Suprapubic skin (tissue), 4 donors: ENCODE measurements at regions not wholly inside any gene's neighbourhood (a gene's known extent, or its start where the extent isn't known, plus 50 kb on each side); places are given as distances from the start of the nearest gene placed in this dataset.

Source experiments
- DNase-seq, 2 donors: peaks; one replicate each; pipeline ENCODE4 v3.0.0-alpha.2; 2019; ENCODE audit warnings: low spot score in 2 of 2
- H3K27ac ChIP-seq: fragments of 200-600 bp; sonication (generic); one replicate; pipeline ENCODE4 v1.5.1; 2019
- H3K27me3 ChIP-seq: fragments of 200-600 bp; sonication (generic); one replicate; pipeline ENCODE4 v1.5.1; 2019
- H3K36me3 ChIP-seq: fragments of 200-600 bp; sonication (generic); one replicate; pipeline ENCODE4 v1.5.1; 2019
- H3K4me1 ChIP-seq: fragments of 200-600 bp; sonication (generic); one replicate; pipeline ENCODE4 v1.5.1; 2019
- H3K4me3 ChIP-seq: fragments of 200-600 bp; sonication (generic); one replicate; pipeline ENCODE4 v1.5.1; 2019; ENCODE audit warnings: mild to moderate bottlenecking
- H3K9me3 ChIP-seq: fragments of 200-600 bp; sonication (generic); one replicate; pipeline ENCODE4 v1.5.1; 2019
- EP300 ChIP-seq: sonication (generic); formaldehyde crosslinking; IDR thresholded peaks from one replicate; pipeline ENCODE4 v1.6.1; 2017; ENCODE audit warnings: antibody characterized with exemption
- POLR2A ChIP-seq, 2 donors: fragments of 450-650 bp; IDR thresholded peaks; one replicate each; pipeline ENCODE4 v1.6.1; 2017; ENCODE audit warnings: antibody characterized with exemption in 2 of 2, mild to moderate bottlenecking in 2 of 2, moderate library complexity in 2 of 2
- POLR2AphosphoS5 ChIP-seq, 3 donors: sonication (generic); formaldehyde crosslinking; IDR thresholded peaks; one replicate each; pipeline ENCODE4 v1.6.1; 2017; ENCODE audit warnings: antibody characterized with exemption in 3 of 3
- WGBS: methylation state at CpG from one replicate; pipeline ENCODE4 v1.1.5; 2018; 5-methylcytosine and 5-hydroxymethylcytosine counted together
- TF ChIP-seq, protein P1 (sequence below), 2 donors: fragments of 200-600 bp in 1 of 2; fragments of 450-650 bp in 1 of 2; sonication (generic) in 1 of 2; IDR thresholded peaks; one replicate each; pipeline ENCODE4 v1.5.1; 2016 to 2019; ENCODE audit warnings: antibody characterized with exemption in 2 of 2, mild to moderate bottlenecking in 1 of 2, moderate library complexity in 1 of 2

DNA sequence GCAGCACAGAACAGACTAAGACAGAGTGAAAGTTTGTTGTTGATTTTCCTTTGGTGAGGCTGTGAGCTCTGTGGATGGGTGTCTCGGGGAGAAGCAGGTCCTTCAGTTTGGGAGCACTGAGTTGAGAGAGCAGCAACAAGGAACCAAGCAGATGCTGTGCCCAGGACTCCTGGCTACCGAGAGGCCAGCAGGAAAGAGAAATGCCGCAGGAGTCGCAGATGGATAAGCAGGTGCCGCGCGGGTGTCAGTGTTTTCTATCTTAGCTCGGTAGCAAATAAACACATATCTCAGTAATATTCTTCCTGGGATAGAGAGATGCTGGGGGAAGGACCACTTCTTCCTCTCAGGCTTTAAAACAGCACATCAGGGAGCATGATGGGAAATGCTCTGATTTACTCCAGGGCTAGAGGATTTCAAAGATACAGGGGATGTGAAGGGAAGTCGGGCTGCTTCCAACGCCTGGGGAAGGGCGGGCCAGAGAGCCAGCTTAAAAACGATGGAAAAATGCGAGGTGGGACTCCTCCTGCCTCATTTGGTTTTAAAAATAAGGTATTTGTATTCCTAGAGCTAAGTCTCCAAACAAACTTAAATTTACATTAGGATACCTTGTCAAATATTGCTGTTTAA is 470.7 kb upstream of the B3GAT1 start:
- Histone ChIP-seq H3K4me1 (no peaks in the 10 kb centered on the region), H3K4me3 (no peak overlapping the region), H3K27me3 (peaks cover 22% of the 10 kb centered on the region), H3K27ac (no peak overlapping the region), H3K36me3 (no peaks in the 10 kb centered on the region), H3K9me3 (no peaks in the 10 kb centered on the region)
- 69% methylated on average over 13 of the region's 13 CpGs for WGBS
- no peak for TF ChIP-seq POLR2A (IDR thresholded peaks at IDR 0.05)
- no peak for TF ChIP-seq EP300
- TF ChIP-seq, protein P1, sequence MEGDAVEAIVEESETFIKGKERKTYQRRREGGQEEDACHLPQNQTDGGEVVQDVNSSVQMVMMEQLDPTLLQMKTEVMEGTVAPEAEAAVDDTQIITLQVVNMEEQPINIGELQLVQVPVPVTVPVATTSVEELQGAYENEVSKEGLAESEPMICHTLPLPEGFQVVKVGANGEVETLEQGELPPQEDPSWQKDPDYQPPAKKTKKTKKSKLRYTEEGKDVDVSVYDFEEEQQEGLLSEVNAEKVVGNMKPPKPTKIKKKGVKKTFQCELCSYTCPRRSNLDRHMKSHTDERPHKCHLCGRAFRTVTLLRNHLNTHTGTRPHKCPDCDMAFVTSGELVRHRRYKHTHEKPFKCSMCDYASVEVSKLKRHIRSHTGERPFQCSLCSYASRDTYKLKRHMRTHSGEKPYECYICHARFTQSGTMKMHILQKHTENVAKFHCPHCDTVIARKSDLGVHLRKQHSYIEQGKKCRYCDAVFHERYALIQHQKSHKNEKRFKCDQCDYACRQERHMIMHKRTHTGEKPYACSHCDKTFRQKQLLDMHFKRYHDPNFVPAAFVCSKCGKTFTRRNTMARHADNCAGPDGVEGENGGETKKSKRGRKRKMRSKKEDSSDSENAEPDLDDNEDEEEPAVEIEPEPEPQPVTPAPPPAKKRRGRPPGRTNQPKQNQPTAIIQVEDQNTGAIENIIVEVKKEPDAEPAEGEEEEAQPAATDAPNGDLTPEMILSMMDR (IDR thresholded peaks at IDR 0.05) = no peak
- TF ChIP-seq POLR2AphosphoS5 (IDR thresholded peaks at IDR 0.05) = no peak
- DNase-seq = no peak

DNA sequence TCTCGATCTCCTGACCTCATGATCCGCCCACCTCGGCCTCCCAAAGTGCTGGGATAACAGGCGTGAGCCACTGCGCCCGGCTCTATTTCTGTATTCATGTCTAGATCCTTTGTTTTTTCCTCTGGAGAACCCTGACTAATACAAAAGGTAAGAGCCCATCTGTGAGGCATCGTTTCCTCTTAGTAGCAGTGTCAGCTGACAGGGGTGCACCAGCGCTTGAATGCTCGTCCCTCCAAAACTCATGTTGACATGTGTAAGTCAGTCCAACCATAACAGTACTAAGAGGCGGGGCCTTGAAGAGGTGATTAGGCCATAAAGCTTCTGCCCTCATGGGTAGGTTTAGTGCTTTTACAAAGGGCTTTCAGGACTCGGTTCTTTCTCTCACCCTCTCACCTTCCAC is 470.1 kb upstream of the B3GAT1 start:
- H3K4me3 ChIP-seq = no peak overlapping the region
- H3K36me3 ChIP-seq = no peaks in the 10 kb centered on the region
- WGBS = 87% methylated on average over 11 of the region's 11 CpGs
- H3K4me1 ChIP-seq = no peaks in the 10 kb centered on the region
- TF ChIP-seq EP300 = no peak
- no peak for TF ChIP-seq POLR2A (IDR thresholded peaks at IDR 0.05)
- no peak for TF ChIP-seq POLR2AphosphoS5 (IDR thresholded peaks at IDR 0.05)
- TF ChIP-seq, protein P1 (IDR thresholded peaks at IDR 0.05) = no peak
- H3K9me3 ChIP-seq = no peaks in the 10 kb centered on the region
- H3K27ac ChIP-seq = no peak overlapping the region
- peaks cover 25% of the 10 kb centered on the region for H3K27me3 ChIP-seq
- no peak for DNase-seq

DNA sequence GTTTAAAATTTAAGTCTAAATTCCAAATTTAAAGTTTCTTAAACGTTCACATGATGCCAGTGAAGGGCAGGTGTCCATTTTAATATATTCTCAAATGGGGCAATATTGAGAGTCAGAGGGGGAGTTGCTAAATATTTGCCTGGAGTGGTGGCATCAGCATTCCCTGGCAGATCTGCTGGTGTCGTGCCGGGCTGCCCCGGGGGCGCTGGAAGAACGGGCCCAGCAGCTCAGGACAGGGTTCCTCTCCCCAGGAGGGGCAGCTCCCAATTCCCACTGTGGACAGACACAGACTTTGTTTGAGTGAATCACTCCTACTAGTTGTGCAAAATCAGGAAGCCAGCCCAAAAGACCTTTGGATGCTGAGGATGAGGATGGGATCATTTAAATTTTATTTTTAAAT is 468.7 kb upstream of the B3GAT1 start:
- H3K27ac ChIP-seq = no peak overlapping the region
- 57% methylated on average over 6 of the region's 6 CpGs for WGBS
- H3K4me3 ChIP-seq = no peak overlapping the region
- peaks cover 26% of the 10 kb centered on the region for H3K27me3 ChIP-seq
- no peaks in the 10 kb centered on the region for H3K9me3 ChIP-seq
- H3K36me3 ChIP-seq = no peaks in the 10 kb centered on the region
- DNase-seq = no peak
- H3K4me1 ChIP-seq = no peaks in the 10 kb centered on the region
- TF ChIP-seq EP300 = no peak
- no peak for TF ChIP-seq POLR2A (IDR thresholded peaks at IDR 0.05)
- TF ChIP-seq, protein P1 (IDR thresholded peaks at IDR 0.05) = no peak
- no peak for TF ChIP-seq POLR2AphosphoS5 (IDR thresholded peaks at IDR 0.05)

DNA sequence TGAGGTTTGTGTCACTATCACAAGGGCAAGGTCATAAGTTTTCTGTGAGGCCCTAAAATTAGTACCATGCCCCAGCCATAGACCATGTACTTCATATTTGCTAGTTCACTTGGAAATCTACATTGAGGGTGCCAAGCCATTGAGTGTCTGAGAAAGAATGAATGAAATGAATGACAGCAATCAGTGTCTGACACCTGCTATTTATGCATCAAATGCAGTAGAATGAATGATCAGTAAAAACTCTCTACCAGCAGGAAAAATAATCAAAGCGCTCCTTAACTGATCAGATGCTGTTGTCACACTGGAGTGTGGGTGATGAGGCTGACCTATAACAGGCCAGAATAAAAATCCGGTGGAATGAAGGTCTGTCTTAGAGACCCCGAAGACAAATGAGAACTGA is 467.9 kb upstream of the B3GAT1 start:
- H3K27me3 ChIP-seq = peaks cover 20% of the 10 kb centered on the region
- H3K27ac ChIP-seq = no peak overlapping the region
- no peak for TF ChIP-seq POLR2AphosphoS5 (IDR thresholded peaks at IDR 0.05)
- no peak for TF ChIP-seq EP300
- no peak for TF ChIP-seq POLR2A (IDR thresholded peaks at IDR 0.05)
- TF ChIP-seq, protein P1 (IDR thresholded peaks at IDR 0.05) = no peak
- H3K4me3 ChIP-seq = no peak overlapping the region
- no peaks in the 10 kb centered on the region for H3K36me3 ChIP-seq
- no peaks in the 10 kb centered on the region for H3K4me1 ChIP-seq
- WGBS = 69% methylated on average over 3 of the region's 3 CpGs
- no peak for DNase-seq
- H3K9me3 ChIP-seq = no peaks in the 10 kb centered on the region

DNA sequence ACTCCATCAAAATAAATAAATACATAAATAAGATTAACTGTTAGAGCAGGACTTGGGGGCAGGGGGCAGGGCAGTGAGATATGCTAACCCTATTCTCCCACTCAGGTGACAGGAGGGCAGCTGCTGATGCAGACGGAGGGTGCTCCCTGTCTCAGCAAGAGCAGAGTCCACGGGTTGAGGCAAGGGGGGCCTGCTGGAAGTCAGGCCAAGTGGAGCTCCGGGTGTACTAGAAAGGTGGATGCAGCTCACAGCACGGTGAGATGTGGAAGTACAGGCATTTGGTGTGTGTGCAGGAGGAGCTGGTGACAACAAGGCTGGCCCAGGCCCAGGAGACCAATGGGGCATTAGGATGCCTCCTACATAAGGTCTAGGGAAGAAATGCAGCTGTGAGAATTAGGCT is 467.3 kb upstream of the B3GAT1 start:
- WGBS = 83% methylated on average over 4 of the region's 4 CpGs
- no peaks in the 10 kb centered on the region for H3K36me3 ChIP-seq
- H3K4me1 ChIP-seq = no peaks in the 10 kb centered on the region
- H3K27me3 ChIP-seq = peaks cover 17% of the 10 kb centered on the region
- DNase-seq = no peak
- no peak overlapping the region for H3K4me3 ChIP-seq
- H3K9me3 ChIP-seq = no peaks in the 10 kb centered on the region
- TF ChIP-seq POLR2A (IDR thresholded peaks at IDR 0.05) (no peak), EP300 (no peak), POLR2AphosphoS5 (IDR thresholded peaks at IDR 0.05) (no peak)
- TF ChIP-seq, protein P1 (IDR thresholded peaks at IDR 0.05) = no peak
- no peak overlapping the region for H3K27ac ChIP-seq
